ENCODE measurements at regions not wholly inside any gene's neighbourhood (a gene's known extent, or its start where the extent isn't known, plus 50 kb on each side); places are given as distances from the start of the nearest gene placed in this dataset.

GRCh38 chr7:109964780-109965179 lies 1126.1 kb upstream of the LRRN3 start:
- H3K27ac Mint-ChIP-seq, result no peak overlapping the region
- H3K27me3 Mint-ChIP-seq, result no peaks in the 10 kb centered on the region
- ATAC-seq (no peak), DNase-seq (ENCODE audit: low spot score) (no peak)
- no peak overlapping the region for H3K4me3 Mint-ChIP-seq
- peaks cover 26% of the 10 kb centered on the region for H3K9me3 Mint-ChIP-seq
- H3K4me1 Mint-ChIP-seq (ENCODE audit: low read depth in 2 of 2), result no peaks in the 10 kb centered on the region
- H3K36me3 Mint-ChIP-seq, result no peaks in the 10 kb centered on the region

- peaks cover 21% of the 10 kb centered on the region for H3K9me3 Mint-ChIP-seq
- no peak overlapping the region for H3K27ac Mint-ChIP-seq
- H3K4me1 Mint-ChIP-seq (ENCODE audit: low read depth in 2 of 2), result no peaks in the 10 kb centered on the region
- no peaks in the 10 kb centered on the region for H3K27me3 Mint-ChIP-seq
- no peak overlapping the region for H3K4me3 Mint-ChIP-seq
- DNase-seq (ENCODE audit: low spot score) (no peak), ATAC-seq (no peak)
- H3K36me3 Mint-ChIP-seq, result no peaks in the 10 kb centered on the region
Measured at GRCh38 chr7:109967406-109967805, 1123.5 kb upstream of the LRRN3 start.

- no peaks in the 10 kb centered on the region for H3K36me3 Mint-ChIP-seq
- no peaks in the 10 kb centered on the region for H3K27me3 Mint-ChIP-seq
- H3K27ac Mint-ChIP-seq, result no peak overlapping the region
- H3K4me1 Mint-ChIP-seq (ENCODE audit: low read depth in 2 of 2), result no peaks in the 10 kb centered on the region
- H3K9me3 Mint-ChIP-seq, result peaks cover 32% of the 10 kb centered on the region
- DNase-seq (ENCODE audit: low spot score) (no peak), ATAC-seq (no peak)
- no peak overlapping the region for H3K4me3 Mint-ChIP-seq
Measured at GRCh38 chr7:109983618-109984017, 1107.3 kb upstream of the LRRN3 start.

GRCh38 chr7:109984729-109985128 lies 1106.2 kb upstream of the LRRN3 start:
- no peaks in the 10 kb centered on the region for H3K27me3 Mint-ChIP-seq
- peaks cover 28% of the 10 kb centered on the region for H3K9me3 Mint-ChIP-seq
- DNase-seq (ENCODE audit: low spot score) (no peak), ATAC-seq (no peak)
- no peaks in the 10 kb centered on the region for H3K4me1 Mint-ChIP-seq (ENCODE audit: low read depth in 2 of 2)
- no peak overlapping the region for H3K4me3 Mint-ChIP-seq
- no peak overlapping the region for H3K27ac Mint-ChIP-seq
- H3K36me3 Mint-ChIP-seq, result no peaks in the 10 kb centered on the region

- Mint-ChIP-seq H3K4me3 (no peak overlapping the region), H3K9me3 (peaks cover 21% of the 10 kb centered on the region), H3K27ac (no peak overlapping the region), H3K4me1 (ENCODE audit: low read depth in 2 of 2) (no peaks in the 10 kb centered on the region), H3K27me3 (no peaks in the 10 kb centered on the region), H3K36me3 (no peaks in the 10 kb centered on the region)
- DNase-seq (ENCODE audit: low spot score) (no peak), ATAC-seq (no peak)
Measured at GRCh38 chr7:109986701-109987100, 1104.2 kb upstream of the LRRN3 start.

GRCh38 chr7:109996411-109996810 lies 1094.5 kb upstream of the LRRN3 start:
- ATAC-seq (no peak), DNase-seq (ENCODE audit: low spot score) (no peak)
- no peak overlapping the region for H3K4me3 Mint-ChIP-seq
- no peaks in the 10 kb centered on the region for H3K27me3 Mint-ChIP-seq
- peaks cover 17% of the 10 kb centered on the region for H3K9me3 Mint-ChIP-seq
- no peaks in the 10 kb centered on the region for H3K4me1 Mint-ChIP-seq (ENCODE audit: low read depth in 2 of 2)
- H3K27ac Mint-ChIP-seq, result no peak overlapping the region
- no peaks in the 10 kb centered on the region for H3K36me3 Mint-ChIP-seq

- no peaks in the 10 kb centered on the region for H3K4me1 Mint-ChIP-seq (ENCODE audit: low read depth in 2 of 2)
- H3K27ac Mint-ChIP-seq, result no peak overlapping the region
- ATAC-seq (no peak), DNase-seq (ENCODE audit: low spot score) (no peak)
- H3K36me3 Mint-ChIP-seq, result no peaks in the 10 kb centered on the region
- H3K4me3 Mint-ChIP-seq, result no peak overlapping the region
- peaks cover 17% of the 10 kb centered on the region for H3K9me3 Mint-ChIP-seq
- H3K27me3 Mint-ChIP-seq, result no peaks in the 10 kb centered on the region
Measured at GRCh38 chr7:109996927-109997326, 1094.0 kb upstream of the LRRN3 start.

- ATAC-seq (no peak), DNase-seq (ENCODE audit: low spot score) (no peak)
- H3K27me3 Mint-ChIP-seq, result no peaks in the 10 kb centered on the region
- H3K4me3 Mint-ChIP-seq, result no peak overlapping the region
- H3K36me3 Mint-ChIP-seq, result no peaks in the 10 kb centered on the region
- H3K4me1 Mint-ChIP-seq (ENCODE audit: low read depth in 2 of 2), result no peaks in the 10 kb centered on the region
- H3K27ac Mint-ChIP-seq, result no peak overlapping the region
- peaks cover 19% of the 10 kb centered on the region for H3K9me3 Mint-ChIP-seq
Measured at GRCh38 chr7:109997837-109998236, 1093.1 kb upstream of the LRRN3 start.

GRCh38 chr7:110001254-110001938 lies 1089.5 kb upstream of the LRRN3 start:
- peaks cover 11% of the 10 kb centered on the region for H3K9me3 Mint-ChIP-seq
- H3K27me3 Mint-ChIP-seq, result no peaks in the 10 kb centered on the region
- no peak for ATAC-seq
- H3K27ac Mint-ChIP-seq, result no peak overlapping the region
- no peak overlapping the region for H3K4me3 Mint-ChIP-seq
- no peaks in the 10 kb centered on the region for H3K36me3 Mint-ChIP-seq
- no peak for DNase-seq (ENCODE audit: low spot score)
- H3K4me1 Mint-ChIP-seq (ENCODE audit: low read depth in 2 of 2), result no peaks in the 10 kb centered on the region

- Mint-ChIP-seq H3K9me3 (peaks cover 8% of the 10 kb centered on the region), H3K27ac (no peak overlapping the region), H3K27me3 (no peaks in the 10 kb centered on the region), H3K4me1 (ENCODE audit: low read depth in 2 of 2) (no peaks in the 10 kb centered on the region), H3K4me3 (no peak overlapping the region), H3K36me3 (no peaks in the 10 kb centered on the region)
- no peak for ATAC-seq
- no peak for DNase-seq (ENCODE audit: low spot score)
Measured at GRCh38 chr7:110003827-110004226, 1087.1 kb upstream of the LRRN3 start.

GRCh38 chr7:110007320-110008063 lies 1083.4 kb upstream of the LRRN3 start:
- Mint-ChIP-seq H3K4me3 (no peak overlapping the region), H3K4me1 (ENCODE audit: low read depth in 2 of 2) (no peaks in the 10 kb centered on the region), H3K27ac (no peak overlapping the region), H3K36me3 (no peaks in the 10 kb centered on the region), H3K9me3 (peaks cover 8% of the 10 kb centered on the region), H3K27me3 (no peaks in the 10 kb centered on the region)
- DNase-seq (ENCODE audit: low spot score) (no peak), ATAC-seq (no peak)

- DNase-seq (ENCODE audit: low spot score), result no peak
- no peaks in the 10 kb centered on the region for H3K36me3 Mint-ChIP-seq
- H3K27me3 Mint-ChIP-seq, result no peaks in the 10 kb centered on the region
- H3K9me3 Mint-ChIP-seq, result peaks cover 12% of the 10 kb centered on the region
- no peak for ATAC-seq
- H3K4me1 Mint-ChIP-seq (ENCODE audit: low read depth in 2 of 2), result no peaks in the 10 kb centered on the region
- no peak overlapping the region for H3K27ac Mint-ChIP-seq
- H3K4me3 Mint-ChIP-seq, result no peak overlapping the region
Measured at GRCh38 chr7:110010359-110010758, 1080.6 kb upstream of the LRRN3 start.

GRCh38 chr7:110017405-110017804 lies 1073.5 kb upstream of the LRRN3 start:
- no peak for DNase-seq (ENCODE audit: low spot score)
- ATAC-seq, result no peak
- Mint-ChIP-seq H3K36me3 (no peaks in the 10 kb centered on the region), H3K9me3 (peaks cover 10% of the 10 kb centered on the region), H3K4me3 (no peak overlapping the region), H3K4me1 (ENCODE audit: low read depth in 2 of 2) (no peaks in the 10 kb centered on the region), H3K27ac (no peak overlapping the region), H3K27me3 (no peaks in the 10 kb centered on the region)

- Mint-ChIP-seq H3K4me1 (ENCODE audit: low read depth in 2 of 2) (no peaks in the 10 kb centered on the region), H3K36me3 (no peaks in the 10 kb centered on the region), H3K27ac (no peak overlapping the region), H3K4me3 (no peak overlapping the region), H3K27me3 (no peaks in the 10 kb centered on the region), H3K9me3 (peaks cover 5% of the 10 kb centered on the region)
- no peak for DNase-seq (ENCODE audit: low spot score)
- no peak for ATAC-seq
Measured at GRCh38 chr7:110027385-110027784, 1063.5 kb upstream of the LRRN3 start.
